C4-2B (cell line): ENCODE measurements at regions not wholly inside any gene's neighbourhood (a gene's known extent, or its start where the extent isn't known, plus 50 kb on each side); places are given as distances from the start of the nearest gene placed in this dataset.

Experiments used
- H3K27ac ChIP-seq: fragments of 450-650 bp; 2 replicates; pipeline ENCODE4 v1.5.1; 2017
- CTCF ChIP-seq: fragments of 450-650 bp; conservative IDR thresholded peaks from 2 replicates; pipeline ENCODE4 v1.5.1; 2017; ENCODE audit warnings: mild to moderate bottlenecking
- ZFX ChIP-seq: fragments of 450-650 bp; IDR thresholded peaks from 2 replicates; pipeline ENCODE4 v1.6.1; 2017

- no peak overlapping the region for H3K27ac ChIP-seq
- TF ChIP-seq ZFX: no peak
- no peak for TF ChIP-seq CTCF
Measured at GRCh38 chr19:28964500-28964899, 248.5 kb downstream of the UQCRFS1 start.

- H3K27ac ChIP-seq: no peak overlapping the region
- TF ChIP-seq CTCF (no peak), ZFX (no peak)
Measured at GRCh38 chr19:28963486-28964250, 249.3 kb downstream of the UQCRFS1 start.

- TF ChIP-seq ZFX (no peak), CTCF (no peak)
- no peak overlapping the region for H3K27ac ChIP-seq
Measured at GRCh38 chr19:28961772-28962500, 251.0 kb downstream of the UQCRFS1 start.

- no peak overlapping the region for H3K27ac ChIP-seq
- TF ChIP-seq CTCF (no peak), ZFX (no peak)
Measured at GRCh38 chr19:28960986-28961705, 251.8 kb downstream of the UQCRFS1 start.

GRCh38 chr19:28960586-28960985 lies 252.4 kb downstream of the UQCRFS1 start:
- H3K27ac ChIP-seq: no peak overlapping the region
- no peak for TF ChIP-seq CTCF
- TF ChIP-seq ZFX: no peak

- TF ChIP-seq CTCF (no peak), ZFX (no peak)
- no peak overlapping the region for H3K27ac ChIP-seq
Measured at GRCh38 chr19:28956961-28957360, 256.0 kb downstream of the UQCRFS1 start.

GRCh38 chr19:28956421-28956820 lies 256.5 kb downstream of the UQCRFS1 start:
- TF ChIP-seq CTCF: no peak
- TF ChIP-seq ZFX: no peak

More at GRCh38 chr19:28956421-28956820, 256.5 kb downstream of the UQCRFS1 start:
- H3K27ac ChIP-seq: no peak overlapping the region
